CMK (cell line): ENCODE measurements at regions not wholly inside any gene's neighbourhood (a gene's known extent, or its start where the extent isn't known, plus 50 kb on each side); places are given as distances from the start of the nearest gene placed in this dataset.
"Not testable (repeated sequence)": the region's sequence is repeated elsewhere in the genome, so short reads cannot be mapped to it uniquely, and the experiment has no call there.

Experiments
- DNase-seq: peaks from one replicate; pipeline ENCODE4 v3.0.0-alpha.2; 2010; ENCODE audit warnings: low read depth

- no peak for DNase-seq
Observed at GRCh38 chr2:113341191-113341869, 62.6 kb upstream of the PAX8 start.

GRCh38 chr2:113337809-113338208, 59.1 kb upstream of the PAX8 start:
- no peak for DNase-seq

GRCh38 chr2:113336040-113336439, 57.3 kb upstream of the PAX8 start:
- not testable (repeated sequence) for DNase-seq

GRCh38 chr2:113334147-113334546, 55.4 kb upstream of the PAX8 start:
- no peak for DNase-seq

GRCh38 chr2:113333735-113334134, 55.0 kb upstream of the PAX8 start:
- DNase-seq = not testable (repeated sequence)

- not testable (repeated sequence) for DNase-seq
Observed at GRCh38 chr2:113330060-113330767, 51.5 kb upstream of the PAX8 start.

- not testable (repeated sequence) for DNase-seq
Observed at GRCh38 chr2:113328973-113329372, 50.3 kb upstream of the PAX8 start.

- not testable (repeated sequence) for DNase-seq
Observed at GRCh38 chr2:113328572-113328971, 49.9 kb upstream of the PAX8 start.
